Esophagus muscularis mucosa (tissue), 4 donors: ENCODE measurements at regions not wholly inside any gene's neighbourhood (a gene's known extent, or its start where the extent isn't known, plus 50 kb on each side); places are given as distances from the start of the nearest gene placed in this dataset.

ENCODE experiments used
- DNase-seq: peaks from one replicate; pipeline ENCODE4 v3.0.0-alpha.2; 2017; ENCODE audit errors: extremely low spot score
- H3K27ac ChIP-seq, 4 donors: fragments of 200-600 bp; sonication (generic); replicated peaks in 1 of 4; 1 replicate in 3 of 4; 2 replicates in 1 of 4; pipeline ENCODE4 v1.5.1; 2016 to 2019; ENCODE audit warnings: mild to moderate bottlenecking in 1 of 4
- H3K27me3 ChIP-seq, 4 donors: fragments of 200-600 bp; sonication (generic); one replicate each; pipeline versions ENCODE4 v1.5.1 to v1.6.0; 2016 to 2019
- H3K36me3 ChIP-seq, 4 donors: fragments of 200-600 bp; sonication (generic); one replicate each; pipeline ENCODE4 v1.5.1; 2016 to 2019
- H3K4me1 ChIP-seq, 4 donors: fragments of 200-600 bp; sonication (generic); one replicate each; pipeline ENCODE4 v1.5.1; 2016 to 2019
- H3K4me3 ChIP-seq, 4 donors: fragments of 200-600 bp; sonication (generic); 1 replicate in 2 of 4; 2 replicates in 2 of 4; pipeline ENCODE4 v1.5.1; 2016 to 2019; ENCODE audit warnings: mild to moderate bottlenecking in 4 of 4, moderate library complexity in 1 of 4
- H3K9me3 ChIP-seq, 4 donors: fragments of 200-600 bp; sonication (generic); 1 replicate in 3 of 4; 2 replicates in 1 of 4; pipeline ENCODE4 v1.5.1; 2016 to 2019
- CTCF ChIP-seq, 3 experiments: fragments of 200-600 bp in 2 of 3; fragments of 450-650 bp in 1 of 3; sonication (generic) in 2 of 3; IDR thresholded peaks; one replicate each; pipeline ENCODE4 v1.5.1; 2017 to 2019; ENCODE audit warnings: antibody characterized with exemption in 3 of 3, mild to moderate bottlenecking in 2 of 3, moderate library complexity in 1 of 3
- EP300 ChIP-seq: sonication (generic); formaldehyde crosslinking; IDR thresholded peaks from one replicate; pipeline ENCODE4 v1.6.1; 2017; ENCODE audit warnings: antibody characterized with exemption
- POLR2A ChIP-seq: fragments of 450-650 bp; IDR thresholded peaks from one replicate; pipeline ENCODE4 v1.6.1; 2017; ENCODE audit warnings: antibody characterized with exemption, moderate library complexity, mild to moderate bottlenecking, low read depth
- POLR2AphosphoS5 ChIP-seq, 2 donors: sonication (generic); formaldehyde crosslinking; IDR thresholded peaks; one replicate each; pipeline ENCODE4 v1.6.1; 2017; ENCODE audit warnings: antibody characterized with exemption in 2 of 2
- WGBS: methylation state at CpG from one replicate; pipeline ENCODE4 v1.1.5; 2018; 5-methylcytosine and 5-hydroxymethylcytosine counted together
- intact Hi-C: fragments of 100-400 bp; cut with DNase I; formaldehyde crosslinking; loops from one replicate; pipeline ENCODE4 v1.15.1; 2023

GRCh38 chr3:168220556-168220955, 124.8 kb upstream of the GOLIM4 start:
- Histone ChIP-seq H3K4me1 (no peaks in the 10 kb centered on the region), H3K4me3 (no peak overlapping the region), H3K36me3 (no peaks in the 10 kb centered on the region), H3K27ac (no peak overlapping the region), H3K27me3 (no peaks in the 10 kb centered on the region), H3K9me3 (no peaks in the 10 kb centered on the region)
- intact Hi-C loops: no loop called here
- no peak for DNase-seq
- WGBS: 61% methylated on average over 2 of the region's 2 CpGs
- TF ChIP-seq CTCF (IDR thresholded peaks at IDR 0.05) (no peak), EP300 (no peak), POLR2A (no peak), POLR2AphosphoS5 (IDR thresholded peaks at IDR 0.05) (no peak)

GRCh38 chr3:168219530-168219929, 123.8 kb upstream of the GOLIM4 start:
- no peak for TF ChIP-seq EP300
- no peak for TF ChIP-seq CTCF (IDR thresholded peaks at IDR 0.05)
- no peak for TF ChIP-seq POLR2AphosphoS5 (IDR thresholded peaks at IDR 0.05)
- no peak for TF ChIP-seq POLR2A
- WGBS: 95% methylated on average over 2 of the region's 2 CpGs
- no peaks in the 10 kb centered on the region for H3K27me3 ChIP-seq
- DNase-seq: no peak
- H3K27ac ChIP-seq: no peak overlapping the region
- no peak overlapping the region for H3K4me3 ChIP-seq
- no peaks in the 10 kb centered on the region for H3K9me3 ChIP-seq
- intact Hi-C loops: loop anchor here (10.0 kb wide), 1 partner anchor 245 kb away; no protein-coding TSS in a partner anchor
- H3K4me1 ChIP-seq: no peaks in the 10 kb centered on the region
- no peaks in the 10 kb centered on the region for H3K36me3 ChIP-seq

DNA sequence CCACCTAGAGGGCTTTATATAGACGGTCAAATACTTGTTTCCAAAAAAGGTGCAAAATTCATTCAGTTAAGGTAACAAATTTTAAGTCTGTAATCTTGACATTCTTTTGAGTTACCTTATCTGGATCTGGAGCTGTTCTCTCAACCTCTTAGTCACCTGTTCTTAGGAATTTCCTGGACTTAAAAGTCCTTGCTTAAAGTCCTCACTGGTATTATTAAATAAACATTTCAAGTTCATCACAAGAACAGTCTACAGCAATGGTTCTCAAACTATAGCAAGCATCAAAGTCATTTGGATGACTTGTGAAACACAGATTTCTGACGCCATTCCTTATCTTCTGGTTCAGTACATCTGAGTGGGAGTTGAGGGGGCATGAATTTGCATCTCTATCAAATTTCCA, 122.9 kb upstream of the GOLIM4 start:
- DNase-seq: no peak
- Histone ChIP-seq H3K9me3 (no peaks in the 10 kb centered on the region), H3K4me1 (no peaks in the 10 kb centered on the region), H3K4me3 (no peak overlapping the region), H3K27me3 (no peaks in the 10 kb centered on the region), H3K36me3 (no peaks in the 10 kb centered on the region), H3K27ac (no peak overlapping the region)
- 84% methylated on average over 2 of the region's 2 CpGs for WGBS
- TF ChIP-seq EP300: no peak
- intact Hi-C loops: loop anchor here (10.0 kb wide), 1 partner anchor 246 kb away; no protein-coding TSS in a partner anchor

- 81% methylated on average over 3 of the region's 3 CpGs for WGBS
- intact Hi-C loops: loop anchor here (10.0 kb wide), 1 partner anchor 248 kb away; no protein-coding TSS in a partner anchor
These were observed 121.1 kb upstream of the GOLIM4 start for GRCh38 chr3:168216851-168217250.

DNA sequence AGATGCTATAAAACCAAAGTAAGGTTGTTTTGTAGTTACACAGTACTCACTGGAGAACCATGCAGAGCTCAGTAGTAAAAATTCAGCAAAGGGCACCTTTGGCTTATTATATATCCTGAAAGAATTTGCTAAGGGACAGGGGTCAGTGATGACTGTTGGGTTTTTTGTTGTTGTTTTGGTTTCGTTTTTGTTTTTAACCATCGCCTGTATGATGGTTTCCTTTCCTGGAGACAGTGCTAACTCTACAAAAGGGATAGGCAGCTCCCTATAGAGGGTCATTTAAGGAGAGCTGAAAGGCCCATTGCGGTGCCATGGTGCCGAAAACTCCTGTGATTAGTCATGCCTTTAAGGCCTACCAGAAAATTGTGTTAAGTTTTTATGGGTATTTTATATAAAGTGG, 118.2 kb upstream of the GOLIM4 start:
- Histone ChIP-seq H3K4me1 (peaks cover 0 to 7% (median 0%) of the 10 kb centered on the region in 4 donors), H3K27me3 (no peaks in the 10 kb centered on the region), H3K9me3 (no peaks in the 10 kb centered on the region), H3K27ac (no peak overlapping the region), H3K36me3 (no peaks in the 10 kb centered on the region), H3K4me3 (no peak overlapping the region)
- 77% methylated on average over 4 of the region's 4 CpGs for WGBS
- intact Hi-C loops: loop anchor here (10.0 kb wide), 1 partner anchor 251 kb away; no protein-coding TSS in a partner anchor
- no peak for DNase-seq
- no peak for TF ChIP-seq EP300
- TF ChIP-seq POLR2AphosphoS5 (IDR thresholded peaks at IDR 0.05): no peak

More at GRCh38 chr3:168216851-168217250, 121.1 kb upstream of the GOLIM4 start:
- Histone ChIP-seq H3K4me3 (no peak overlapping the region), H3K27ac (no peak overlapping the region), H3K4me1 (no peaks in the 10 kb centered on the region), H3K27me3 (no peaks in the 10 kb centered on the region), H3K9me3 (no peaks in the 10 kb centered on the region), H3K36me3 (no peaks in the 10 kb centered on the region)
- TF ChIP-seq POLR2A (no peak), POLR2AphosphoS5 (IDR thresholded peaks at IDR 0.05) (no peak), EP300 (no peak), CTCF (IDR thresholded peaks at IDR 0.05) (no peak)
- no peak for DNase-seq
